GM19395 (cell line): ENCODE measurements at regions not wholly inside any gene's neighbourhood (a gene's known extent, or its start where the extent isn't known, plus 50 kb on each side); places are given as distances from the start of the nearest gene placed in this dataset.

ENCODE experiments used
- ATAC-seq: cut with Tn5 transposase; IDR thresholded peaks from one replicate; pipeline ENCODE4 v1.9.1; 2021; ENCODE audit warnings: mild to moderate bottlenecking, moderate library complexity; ENCODE audit not compliant: unreplicated experiment

DNA sequence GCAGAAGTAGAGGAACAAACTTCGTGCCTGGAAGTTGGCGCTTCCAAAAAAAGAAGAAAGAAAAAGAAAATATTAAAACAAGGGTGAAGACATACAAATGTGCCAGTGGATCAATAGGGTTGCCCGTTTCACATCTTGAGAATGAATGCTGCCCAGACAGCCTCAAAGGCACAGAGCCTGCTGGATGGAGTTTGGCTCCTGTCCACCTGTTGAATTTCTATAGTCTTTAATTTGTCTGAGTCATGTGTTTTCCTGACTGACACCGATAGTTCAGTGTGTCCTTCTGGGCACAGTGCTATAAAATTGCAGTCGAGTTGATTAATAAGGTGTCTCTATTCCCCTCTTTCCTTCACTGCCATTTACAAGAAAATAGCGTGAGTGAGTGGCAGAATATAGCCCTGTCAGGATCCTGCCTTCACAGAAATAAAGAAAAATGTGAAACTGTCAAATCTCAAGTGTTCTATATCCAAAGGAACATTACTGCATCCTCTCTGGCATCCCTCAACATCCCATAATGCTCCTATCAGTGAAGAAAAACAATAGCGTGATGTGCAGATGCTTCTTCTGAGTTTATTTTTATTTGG, 471.3 kb upstream of the AUTS2 start:
- no peak for ATAC-seq

DNA sequence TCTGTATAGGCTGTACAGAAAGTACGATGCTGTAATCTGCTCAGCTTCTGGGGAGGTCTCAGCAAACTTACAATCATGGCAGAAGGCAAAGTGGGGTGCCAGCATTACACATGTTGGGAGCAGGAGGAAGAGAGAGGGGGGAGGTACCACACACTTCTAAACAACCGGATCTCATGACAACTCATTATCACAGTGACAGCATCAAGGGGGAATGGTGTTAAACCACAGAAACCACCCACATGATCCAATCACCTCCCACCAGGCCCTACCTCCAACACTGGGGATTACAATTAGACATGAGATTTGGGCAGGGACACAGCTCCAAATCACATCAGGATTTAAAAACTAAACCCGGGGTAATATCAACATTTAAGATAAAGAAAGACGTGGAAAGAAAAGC, 468.8 kb upstream of the AUTS2 start:
- no peak for ATAC-seq

DNA sequence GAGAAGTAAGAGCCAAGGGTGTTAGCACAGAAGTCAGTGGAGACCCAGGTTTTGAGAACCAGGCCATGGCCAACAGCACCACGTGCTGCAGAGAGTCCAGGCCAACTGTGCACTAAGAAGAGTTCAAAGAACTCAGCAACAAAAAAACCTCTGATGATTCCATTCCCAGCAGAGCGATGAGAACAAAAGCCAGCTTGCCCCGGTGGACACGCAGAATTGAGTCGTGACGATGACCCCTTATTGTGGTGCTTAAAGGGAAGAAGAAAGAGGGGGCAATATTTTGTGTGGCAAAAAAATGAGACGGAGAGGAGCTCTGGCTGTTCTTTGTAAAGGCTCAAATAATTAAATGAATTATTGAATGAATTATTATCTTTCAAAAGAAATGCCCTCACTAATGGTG, 468.3 kb upstream of the AUTS2 start:
- no peak for ATAC-seq

DNA sequence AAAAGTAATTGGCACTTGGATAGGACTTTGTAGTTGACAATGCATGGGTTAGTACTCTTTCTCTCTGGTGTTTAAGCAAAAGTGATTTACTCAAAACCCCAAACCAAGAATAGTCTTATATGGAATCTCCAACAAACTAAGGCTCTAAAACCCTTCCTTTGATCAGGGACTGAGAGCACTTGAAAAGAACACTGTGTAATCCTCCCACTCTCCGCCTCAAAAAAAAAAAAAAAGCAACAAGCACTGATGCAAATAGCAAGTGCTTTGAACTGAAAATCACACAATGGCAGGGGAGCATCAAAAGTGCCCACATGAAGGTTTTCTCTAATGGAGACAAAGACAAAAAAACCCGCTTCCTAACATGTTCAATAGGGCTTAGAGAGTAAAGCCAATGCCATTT, 467.9 kb upstream of the AUTS2 start:
- ATAC-seq: no peak

DNA sequence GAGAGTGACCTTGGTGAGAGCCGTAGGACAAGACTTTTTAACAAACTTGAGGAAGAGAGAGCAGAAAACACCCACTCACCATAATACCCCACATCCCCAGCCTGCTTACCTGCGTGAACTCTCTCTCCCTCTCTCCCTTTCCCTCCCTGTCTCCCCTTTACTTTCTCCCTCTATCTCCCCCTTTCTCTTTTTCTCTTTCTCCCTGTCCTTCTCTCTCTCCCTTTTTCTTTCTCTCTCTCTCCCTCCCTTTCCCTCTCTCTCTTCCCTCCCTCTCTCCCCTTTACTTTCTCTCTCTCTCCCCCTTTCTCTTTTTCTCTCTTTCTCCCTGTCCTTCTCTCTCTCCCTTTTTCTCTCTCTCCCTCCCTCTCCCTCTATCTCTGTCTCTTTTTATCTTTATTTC, 464.0 kb upstream of the AUTS2 start:
- no peak for ATAC-seq

DNA sequence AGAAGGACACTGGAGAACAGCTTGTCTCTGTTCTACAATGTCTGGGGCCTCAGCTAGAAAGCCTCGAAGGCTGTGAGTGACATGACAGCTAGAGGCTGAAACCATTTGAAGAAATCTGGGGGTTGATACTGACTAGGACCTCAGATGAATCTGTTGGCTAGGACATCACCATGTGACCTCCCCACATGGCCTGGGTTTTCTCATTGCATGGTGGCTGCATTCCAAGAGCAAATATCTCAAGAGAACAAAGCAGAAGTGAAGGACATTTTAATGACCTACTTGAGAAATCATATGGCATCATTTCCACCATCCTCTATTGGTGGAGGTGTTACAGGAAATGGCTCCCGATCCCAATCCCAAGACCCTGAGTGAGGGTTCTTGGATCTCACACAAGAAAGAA, 450.6 kb upstream of the AUTS2 start:
- no peak for ATAC-seq

- no peak for ATAC-seq
Measured at GRCh38 chr7:69149804-69150782, 448.2 kb upstream of the AUTS2 start.

DNA sequence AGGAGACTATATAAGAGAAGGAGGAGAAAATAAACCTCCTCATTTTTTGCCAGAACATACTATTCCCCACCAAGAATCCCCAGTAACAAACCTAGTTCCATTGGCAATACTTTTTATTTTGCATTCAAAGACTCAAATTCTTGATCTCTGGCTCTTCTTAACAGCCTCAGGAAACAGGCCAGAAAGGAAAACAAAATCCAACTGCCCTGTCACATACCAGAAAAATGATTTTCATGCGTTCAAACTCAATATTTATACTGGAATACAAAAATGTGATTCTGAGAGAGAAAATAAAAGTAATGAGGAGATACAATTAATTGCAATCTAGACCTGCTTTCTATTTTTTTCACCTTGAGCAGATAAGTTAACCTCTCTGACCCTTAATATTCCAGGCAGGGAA, 435.9 kb upstream of the AUTS2 start:
- ATAC-seq: no peak

DNA sequence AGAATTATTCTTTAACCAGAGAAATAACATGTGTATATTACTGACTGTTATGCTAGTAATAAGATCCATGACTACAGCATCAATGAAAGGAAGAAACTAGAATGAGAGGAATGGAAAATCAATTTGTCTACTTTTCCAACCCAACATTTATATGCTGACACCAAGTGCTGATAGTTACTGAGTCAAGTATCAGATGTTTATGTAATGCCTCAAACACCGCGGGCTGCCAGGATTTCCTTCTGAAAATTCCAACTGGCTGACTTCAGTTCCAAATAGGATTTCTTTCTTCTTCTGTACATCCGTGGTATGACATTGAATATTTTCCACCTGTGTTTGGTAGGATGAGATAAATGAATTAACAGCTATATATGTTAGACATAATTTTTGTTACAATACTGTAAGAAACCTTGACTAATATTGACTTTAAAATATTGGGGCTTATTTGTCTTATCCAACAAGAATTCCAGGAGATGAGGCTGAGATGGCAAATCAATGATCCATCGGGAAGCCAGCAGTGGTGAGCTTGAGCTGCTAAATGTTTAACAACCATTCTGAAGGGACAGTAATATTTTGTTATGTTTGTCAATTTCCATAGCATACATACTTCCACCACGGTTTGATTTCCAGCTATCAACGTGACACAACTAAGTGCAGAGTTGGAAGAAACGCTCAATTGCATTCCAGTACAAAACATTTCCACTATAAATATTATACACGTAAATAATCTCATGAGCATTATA, 435.2 kb upstream of the AUTS2 start:
- no peak for ATAC-seq

DNA sequence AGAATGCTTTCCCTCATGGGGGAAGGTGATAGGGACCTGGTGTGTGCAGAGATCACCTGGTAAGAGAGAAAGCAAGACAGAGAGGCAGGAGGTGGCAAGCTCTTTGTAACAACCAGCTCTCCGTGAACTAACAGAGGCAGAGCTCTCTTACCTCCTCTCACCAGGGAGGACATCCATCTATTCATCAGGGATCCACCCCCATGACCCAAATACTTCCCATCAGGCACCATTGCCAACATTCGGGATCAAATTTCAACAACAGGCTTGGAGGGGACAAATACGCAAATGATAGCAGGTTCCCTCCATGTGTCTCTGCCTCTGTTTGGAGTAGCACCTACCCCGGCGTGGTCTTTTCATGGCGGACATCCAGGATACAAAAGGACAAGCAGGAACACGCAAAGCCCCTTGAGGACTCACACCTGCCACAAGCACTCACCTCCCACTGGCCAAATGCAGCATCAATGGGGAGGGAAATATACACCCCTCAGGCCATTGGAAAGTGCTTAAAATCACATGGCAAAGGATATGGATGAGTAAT, 431.2 kb upstream of the AUTS2 start:
- no peak for ATAC-seq

DNA sequence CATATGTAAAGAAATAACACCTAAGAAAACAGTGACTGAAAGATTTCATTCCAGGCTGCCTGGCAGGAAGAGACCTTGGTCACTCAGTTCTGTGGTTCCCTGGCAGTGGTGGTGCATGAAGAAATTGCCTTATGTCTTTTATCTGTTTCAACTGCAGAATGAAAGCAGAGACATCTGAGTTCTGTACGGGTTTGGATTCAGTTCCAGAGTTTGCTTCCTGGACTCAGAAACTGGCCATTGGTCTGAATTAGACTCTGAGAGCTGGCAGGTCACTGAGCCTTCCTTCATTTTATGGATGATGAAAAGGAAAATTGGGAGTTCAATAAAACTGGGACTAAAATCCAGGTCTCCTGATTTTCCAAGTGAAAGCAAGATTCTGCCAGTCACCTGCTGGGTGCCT, 428.9 kb upstream of the AUTS2 start:
- no peak for ATAC-seq

DNA sequence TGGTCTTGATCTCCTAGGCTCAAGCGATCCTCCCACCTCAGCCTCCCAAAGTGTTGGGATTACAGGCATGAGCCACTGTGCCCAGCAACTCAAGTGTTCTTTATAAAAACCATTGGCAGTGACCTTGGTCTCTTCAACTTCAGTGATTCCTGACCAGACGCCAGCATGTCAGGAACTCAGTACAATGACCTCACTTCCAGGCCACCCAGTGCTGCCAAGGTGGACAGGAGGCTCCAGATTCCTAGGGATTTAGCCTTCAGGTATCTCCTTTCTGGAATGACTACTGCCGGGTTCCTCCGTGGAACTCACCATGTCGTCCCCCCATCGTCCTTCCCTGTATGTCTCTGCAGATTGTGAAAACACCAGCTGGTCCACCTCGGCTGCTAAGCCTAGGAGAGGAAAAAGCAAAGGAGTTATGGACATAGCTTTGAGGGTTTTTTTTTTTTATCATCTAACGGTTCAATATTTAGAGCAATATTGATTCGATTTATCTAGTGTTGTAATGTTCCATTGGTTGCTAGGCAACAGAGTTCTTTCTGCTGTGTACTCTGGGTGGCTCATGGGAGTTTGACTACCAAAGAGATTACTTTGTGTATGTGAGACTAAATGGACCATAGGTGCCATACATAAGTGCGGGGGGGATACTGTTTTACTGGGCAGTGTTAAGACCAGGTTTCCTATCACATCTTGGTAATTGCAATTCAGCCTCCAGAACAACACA, 425.8 kb upstream of the AUTS2 start:
- ATAC-seq: no peak

GRCh38 chr7:69173341-69173740, 424.9 kb upstream of the AUTS2 start:
- ATAC-seq: no peak

- no peak for ATAC-seq
Measured at GRCh38 chr7:69173846-69174245, 424.4 kb upstream of the AUTS2 start.

GRCh38 chr7:69176841-69177240, 421.4 kb upstream of the AUTS2 start:
- ATAC-seq: no peak

GRCh38 chr7:69177461-69177861, 420.8 kb upstream of the AUTS2 start:
- ATAC-seq: no peak

GRCh38 chr7:69177941-69178494, 420.3 kb upstream of the AUTS2 start:
- ATAC-seq: no peak

GRCh38 chr7:69180662-69181061, 417.6 kb upstream of the AUTS2 start:
- no peak for ATAC-seq

GRCh38 chr7:69182596-69183467, 415.4 kb upstream of the AUTS2 start:
- ATAC-seq: no peak

DNA sequence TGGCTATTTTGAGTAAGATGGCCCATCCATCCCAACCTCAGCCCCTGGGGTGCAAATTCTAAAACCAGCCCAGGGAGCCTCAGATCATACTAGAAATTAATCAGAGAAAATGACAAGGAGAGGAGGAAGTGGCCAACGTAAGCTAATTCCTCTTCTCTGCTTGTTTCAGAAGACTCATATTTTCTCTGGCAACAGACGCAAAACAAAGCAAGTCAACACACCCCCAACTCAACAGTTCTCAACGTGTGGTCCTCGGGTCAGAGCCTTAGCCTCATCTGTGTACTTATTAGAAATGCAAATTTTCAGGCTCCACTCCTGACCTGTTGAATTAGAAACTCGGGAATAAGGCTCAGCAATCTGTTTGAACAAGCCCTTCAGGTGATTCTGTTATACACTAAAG, 413.9 kb upstream of the AUTS2 start:
- ATAC-seq: no peak
